Thyroid gland (tissue), 4 donors: ENCODE measurements at regions not wholly inside any gene's neighbourhood (a gene's known extent, or its start where the extent isn't known, plus 50 kb on each side); places are given as distances from the start of the nearest gene placed in this dataset.

Source experiments
- DNase-seq, 2 donors: peaks; one replicate each; pipeline ENCODE4 v3.0.0-alpha.2; 2019
- H3K27ac ChIP-seq, 3 donors: fragments of 200-600 bp; sonication (generic); 1 replicate in 2 of 3; 2 replicates in 1 of 3; pipeline ENCODE4 v1.5.1; 2016 to 2019; ENCODE audit warnings: mild to moderate bottlenecking in 1 of 3, moderate library complexity in 1 of 3
- H3K27me3 ChIP-seq: fragments of 200-600 bp; sonication (generic); one replicate; pipeline ENCODE4 v1.5.1; 2019
- H3K36me3 ChIP-seq, 2 donors: fragments of 200-600 bp; sonication (generic); one replicate each; pipeline ENCODE4 v1.5.1; 2016 to 2019
- H3K4me1 ChIP-seq, 2 donors: fragments of 200-600 bp; sonication (generic); one replicate each; pipeline ENCODE4 v1.5.1; 2017 to 2019
- H3K4me3 ChIP-seq, 3 donors: fragments of 200-600 bp; sonication (generic); replicated peaks in 1 of 3; 1 replicate in 2 of 3; 2 replicates in 1 of 3; pipeline ENCODE4 v1.5.1; 2016; ENCODE audit warnings: mild to moderate bottlenecking in 1 of 3
- H3K9me3 ChIP-seq: fragments of 200-600 bp; sonication (generic); one replicate; pipeline ENCODE4 v1.5.1; 2017
- CTCF ChIP-seq, 6 experiments: fragments of 200-600 bp in 3 of 6; fragments of 450-650 bp in 3 of 6; sonication (generic) in 3 of 6; IDR thresholded peaks; one replicate each; pipeline ENCODE4 v1.5.1; 2016 to 2019; ENCODE audit warnings: antibody characterized with exemption in 6 of 6, mild to moderate bottlenecking in 2 of 6, inconsistent platforms in 1 of 6, moderate library complexity in 1 of 6
- POLR2A ChIP-seq, 2 donors: fragments of 450-650 bp; IDR thresholded peaks; one replicate each; pipeline ENCODE4 v1.6.1; 2017; ENCODE audit warnings: antibody characterized with exemption in 2 of 2, mild to moderate bottlenecking in 2 of 2, moderate library complexity in 1 of 2
- WGBS, 2 donors: methylation state at CpG; one replicate each; pipeline ENCODE4 v1.1.5; 2017; 5-methylcytosine and 5-hydroxymethylcytosine counted together
- intact Hi-C: fragments of 100-400 bp; cut with DNase I; formaldehyde crosslinking; loops from one replicate; pipeline ENCODE4 v1.15.1; 2023

- Histone ChIP-seq H3K36me3 (no peaks in the 10 kb centered on the region), H3K4me1 (no peaks in the 10 kb centered on the region), H3K27ac (no peak overlapping the region), H3K4me3 (no peak overlapping the region), H3K9me3 (no peaks in the 10 kb centered on the region), H3K27me3 (no peaks in the 10 kb centered on the region)
- no peak for TF ChIP-seq POLR2A (IDR thresholded peaks at IDR 0.05)
- no peak for TF ChIP-seq CTCF (IDR thresholded peaks at IDR 0.05)
- DNase-seq: no peak
- intact Hi-C loops: no loop called here
- 38 to 45% methylated on average over 3 of the region's 3 CpGs for WGBS, 2 donors
Observed at GRCh38 chr6:104256646-104257045, 603.1 kb downstream of the HACE1 start.

- TF ChIP-seq CTCF (IDR thresholded peaks at IDR 0.05): no peak
- no peak for TF ChIP-seq POLR2A (IDR thresholded peaks at IDR 0.05)
- intact Hi-C loops: no loop called here
Observed at GRCh38 chr6:104253236-104253635, 606.5 kb downstream of the HACE1 start.

GRCh38 chr6:104252276-104252675, 607.4 kb downstream of the HACE1 start:
- Histone ChIP-seq H3K27ac (no peak overlapping the region), H3K9me3 (no peaks in the 10 kb centered on the region), H3K4me3 (no peak overlapping the region), H3K27me3 (no peaks in the 10 kb centered on the region), H3K36me3 (no peaks in the 10 kb centered on the region), H3K4me1 (no peaks in the 10 kb centered on the region)
- TF ChIP-seq POLR2A (IDR thresholded peaks at IDR 0.05) (no peak), CTCF (IDR thresholded peaks at IDR 0.05) (no peak)
- intact Hi-C loops: no loop called here
- DNase-seq: no peak

More at GRCh38 chr6:104253236-104253635, 606.5 kb downstream of the HACE1 start:
- H3K9me3 ChIP-seq: no peaks in the 10 kb centered on the region
- no peaks in the 10 kb centered on the region for H3K36me3 ChIP-seq
- H3K27me3 ChIP-seq: no peaks in the 10 kb centered on the region
- no peaks in the 10 kb centered on the region for H3K4me1 ChIP-seq
- no peak for DNase-seq
- H3K27ac ChIP-seq: no peak overlapping the region
- H3K4me3 ChIP-seq: no peak overlapping the region
- WGBS, 2 donors: 64 to 68% methylated on average over 3 of the region's 3 CpGs

GRCh38 chr6:104251651-104252050, 608.1 kb downstream of the HACE1 start:
- no peak for DNase-seq
- H3K4me3 ChIP-seq: no peak overlapping the region
- H3K4me1 ChIP-seq: no peaks in the 10 kb centered on the region
- no peak overlapping the region for H3K27ac ChIP-seq
- intact Hi-C loops: no loop called here
- H3K27me3 ChIP-seq: no peaks in the 10 kb centered on the region
- no peaks in the 10 kb centered on the region for H3K9me3 ChIP-seq
- 94 to 100% methylated on average over 2 of the region's 2 CpGs for WGBS, 2 donors
- no peak for TF ChIP-seq CTCF (IDR thresholded peaks at IDR 0.05)
- H3K36me3 ChIP-seq: no peaks in the 10 kb centered on the region

GRCh38 chr6:104240865-104241264, 618.9 kb downstream of the HACE1 start:
- Histone ChIP-seq H3K27ac (no peak overlapping the region), H3K27me3 (no peaks in the 10 kb centered on the region), H3K4me1 (no peaks in the 10 kb centered on the region), H3K4me3 (no peak overlapping the region), H3K9me3 (no peaks in the 10 kb centered on the region), H3K36me3 (no peaks in the 10 kb centered on the region)
- 73 to 83% methylated on average over 2 of the region's 2 CpGs for WGBS, 2 donors
- intact Hi-C loops: no loop called here
- no peak for DNase-seq
- TF ChIP-seq CTCF (IDR thresholded peaks at IDR 0.05) (no peak), POLR2A (IDR thresholded peaks at IDR 0.05) (no peak)
